Uterus (tissue), 3 donors: ENCODE measurements at regions not wholly inside any gene's neighbourhood (a gene's known extent, or its start where the extent isn't known, plus 50 kb on each side); places are given as distances from the start of the nearest gene placed in this dataset.

Source experiments
- DNase-seq, 2 donors: peaks; one replicate each; pipeline ENCODE4 v3.0.0-alpha.2; 2019 to 2020
- H3K27ac ChIP-seq, 2 donors: fragments of 200-600 bp; sonication (generic); 1 replicate in 1 of 2; 2 replicates in 1 of 2; pipeline ENCODE4 v1.5.1; 2016 to 2018
- H3K27me3 ChIP-seq, 2 donors: fragments of 200-600 bp; sonication (generic); one replicate each; pipeline ENCODE4 v1.5.1; 2018 to 2019; ENCODE audit warnings: control low read depth in 1 of 2
- H3K36me3 ChIP-seq, 2 donors: fragments of 200-600 bp; sonication (generic); one replicate each; pipeline ENCODE4 v1.5.1; 2019; ENCODE audit warnings: control low read depth in 1 of 2
- H3K4me1 ChIP-seq, 2 donors: fragments of 200-600 bp; sonication (generic); one replicate each; pipeline ENCODE4 v1.5.1; 2018 to 2019; ENCODE audit warnings: control low read depth in 1 of 2
- H3K4me3 ChIP-seq, 2 donors: fragments of 200-600 bp; sonication (generic); 1 replicate in 1 of 2; 2 replicates in 1 of 2; pipeline ENCODE4 v1.5.1; 2018 to 2019; ENCODE audit warnings: mild to moderate bottlenecking in 1 of 2
- H3K9me3 ChIP-seq, 2 donors: fragments of 200-600 bp; sonication (generic); one replicate each; pipeline ENCODE4 v1.5.1; 2019; ENCODE audit warnings: control low read depth in 1 of 2
- POLR2A ChIP-seq, 2 donors: fragments of 450-650 bp; IDR thresholded peaks; one replicate each; pipeline ENCODE4 v1.6.1; 2016; ENCODE audit warnings: antibody characterized with exemption in 2 of 2, mild to moderate bottlenecking in 1 of 2, moderate library complexity in 1 of 2
- intact Hi-C: fragments of 100-400 bp; cut with DNase I; formaldehyde crosslinking; loops from one replicate; pipeline ENCODE4 v1.15.1; 2023; ENCODE audit warnings: low total_unique reads
- TF ChIP-seq, protein P1 (sequence below), 4 experiments: fragments of 200-600 bp in 2 of 4; fragments of 450-650 bp in 2 of 4; sonication (generic) in 2 of 4; IDR thresholded peaks; one replicate each; pipeline ENCODE4 v1.5.1; 2016 to 2019; ENCODE audit warnings: antibody characterized with exemption in 4 of 4, mild to moderate bottlenecking in 2 of 4, moderate library complexity in 1 of 4
- donor health status: DM: yes; HTN: yes; CAD: no.

DNA sequence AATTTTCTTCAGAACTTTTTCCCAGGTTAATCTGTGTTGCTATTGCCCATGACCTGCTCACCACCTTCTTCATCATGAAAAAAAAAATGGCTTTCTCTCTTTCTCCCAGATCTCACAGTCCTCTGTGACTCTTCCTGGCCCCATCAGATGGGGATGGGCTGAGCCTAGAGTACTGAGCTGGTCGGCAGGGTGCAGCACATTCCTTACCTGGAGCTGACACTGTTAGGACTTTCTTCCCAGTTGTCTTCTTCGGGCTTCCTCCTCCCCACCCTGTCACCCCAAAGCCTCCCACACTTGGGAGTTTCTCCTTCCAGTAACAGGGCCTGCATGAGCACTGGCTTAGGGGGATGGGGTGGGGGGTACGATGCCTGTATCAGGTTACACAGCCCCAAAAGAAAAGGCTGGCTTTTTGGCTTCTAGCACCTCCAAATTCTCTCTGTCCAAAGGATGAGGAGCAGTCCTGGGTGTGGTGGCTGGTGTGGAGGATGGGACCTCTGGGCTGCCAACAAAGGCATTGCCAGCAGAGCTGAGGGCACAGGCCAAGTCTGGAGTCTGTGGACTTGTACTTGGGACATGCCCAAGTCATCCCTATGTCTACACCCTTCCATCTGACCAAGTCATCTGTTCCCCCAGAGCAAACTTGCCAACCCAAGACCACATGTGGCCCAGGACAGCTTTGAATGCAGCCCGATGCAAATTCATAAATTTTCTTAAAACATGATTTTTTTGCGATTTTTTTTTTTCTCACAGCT is 68.0 kb upstream of the HSPA9 start:
- no peak for DNase-seq
- no peak for TF ChIP-seq POLR2A (IDR thresholded peaks at IDR 0.05)
- TF ChIP-seq, protein P1, sequence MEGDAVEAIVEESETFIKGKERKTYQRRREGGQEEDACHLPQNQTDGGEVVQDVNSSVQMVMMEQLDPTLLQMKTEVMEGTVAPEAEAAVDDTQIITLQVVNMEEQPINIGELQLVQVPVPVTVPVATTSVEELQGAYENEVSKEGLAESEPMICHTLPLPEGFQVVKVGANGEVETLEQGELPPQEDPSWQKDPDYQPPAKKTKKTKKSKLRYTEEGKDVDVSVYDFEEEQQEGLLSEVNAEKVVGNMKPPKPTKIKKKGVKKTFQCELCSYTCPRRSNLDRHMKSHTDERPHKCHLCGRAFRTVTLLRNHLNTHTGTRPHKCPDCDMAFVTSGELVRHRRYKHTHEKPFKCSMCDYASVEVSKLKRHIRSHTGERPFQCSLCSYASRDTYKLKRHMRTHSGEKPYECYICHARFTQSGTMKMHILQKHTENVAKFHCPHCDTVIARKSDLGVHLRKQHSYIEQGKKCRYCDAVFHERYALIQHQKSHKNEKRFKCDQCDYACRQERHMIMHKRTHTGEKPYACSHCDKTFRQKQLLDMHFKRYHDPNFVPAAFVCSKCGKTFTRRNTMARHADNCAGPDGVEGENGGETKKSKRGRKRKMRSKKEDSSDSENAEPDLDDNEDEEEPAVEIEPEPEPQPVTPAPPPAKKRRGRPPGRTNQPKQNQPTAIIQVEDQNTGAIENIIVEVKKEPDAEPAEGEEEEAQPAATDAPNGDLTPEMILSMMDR (IDR thresholded peaks at IDR 0.05), result no peak
- intact Hi-C loops, result no loop called here
- no peaks in the 10 kb centered on the region for H3K9me3 ChIP-seq
- H3K4me1 ChIP-seq, result no peaks in the 10 kb centered on the region
- no peak overlapping the region for H3K4me3 ChIP-seq
- H3K36me3 ChIP-seq, result no peaks in the 10 kb centered on the region
- no peaks in the 10 kb centered on the region for H3K27me3 ChIP-seq
- H3K27ac ChIP-seq, result no peak overlapping the region

DNA sequence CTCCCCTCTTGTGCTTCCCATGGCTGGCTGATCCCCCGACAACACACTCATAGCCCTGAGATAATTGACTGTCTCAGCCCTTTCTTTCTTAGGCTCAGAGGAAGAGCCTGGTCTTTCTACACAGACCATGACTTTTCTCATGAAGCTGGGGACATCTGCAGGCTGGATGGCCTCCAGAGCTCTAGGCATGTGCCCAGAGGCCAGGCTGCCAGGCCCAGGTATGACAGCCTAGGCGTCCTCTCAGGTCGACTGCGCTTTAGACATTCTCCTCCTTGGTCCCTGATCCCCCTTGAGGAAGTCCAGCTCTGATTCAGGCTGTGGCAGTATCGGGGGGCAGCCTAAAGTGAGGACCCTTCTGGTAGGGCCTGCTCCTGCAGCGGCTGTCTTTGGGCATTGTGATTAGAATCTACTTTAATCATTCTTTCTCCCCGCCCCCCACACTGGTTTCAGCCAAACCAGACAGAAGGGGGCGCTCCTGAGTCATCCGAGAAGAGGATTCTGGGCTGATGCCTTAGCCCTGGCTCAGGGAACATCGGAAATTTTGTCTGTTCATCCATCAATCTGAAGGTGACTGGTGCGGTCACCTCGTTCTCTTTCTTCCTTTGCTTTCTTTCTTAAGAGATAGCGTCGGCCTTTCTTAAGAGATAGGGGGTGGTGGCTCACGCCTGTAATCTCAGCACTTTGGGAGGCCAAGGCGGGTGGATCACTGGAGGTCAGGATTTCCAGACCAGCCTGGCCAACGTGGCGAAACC is 66.5 kb upstream of the HSPA9 start:
- DNase-seq, result peak; percentile 30 to 32
- Histone ChIP-seq H3K27me3 (no peaks in the 10 kb centered on the region), H3K27ac (no peak overlapping the region), H3K9me3 (no peaks in the 10 kb centered on the region), H3K4me3 (no peak overlapping the region), H3K4me1 (no peaks in the 10 kb centered on the region), H3K36me3 (no peaks in the 10 kb centered on the region)
- no peak for TF ChIP-seq POLR2A (IDR thresholded peaks at IDR 0.05)
- TF ChIP-seq, protein P1 (IDR thresholded peaks at IDR 0.05), result peak; percentile 29 to 37 (median 33)
- intact Hi-C loops, result no loop called here

DNA sequence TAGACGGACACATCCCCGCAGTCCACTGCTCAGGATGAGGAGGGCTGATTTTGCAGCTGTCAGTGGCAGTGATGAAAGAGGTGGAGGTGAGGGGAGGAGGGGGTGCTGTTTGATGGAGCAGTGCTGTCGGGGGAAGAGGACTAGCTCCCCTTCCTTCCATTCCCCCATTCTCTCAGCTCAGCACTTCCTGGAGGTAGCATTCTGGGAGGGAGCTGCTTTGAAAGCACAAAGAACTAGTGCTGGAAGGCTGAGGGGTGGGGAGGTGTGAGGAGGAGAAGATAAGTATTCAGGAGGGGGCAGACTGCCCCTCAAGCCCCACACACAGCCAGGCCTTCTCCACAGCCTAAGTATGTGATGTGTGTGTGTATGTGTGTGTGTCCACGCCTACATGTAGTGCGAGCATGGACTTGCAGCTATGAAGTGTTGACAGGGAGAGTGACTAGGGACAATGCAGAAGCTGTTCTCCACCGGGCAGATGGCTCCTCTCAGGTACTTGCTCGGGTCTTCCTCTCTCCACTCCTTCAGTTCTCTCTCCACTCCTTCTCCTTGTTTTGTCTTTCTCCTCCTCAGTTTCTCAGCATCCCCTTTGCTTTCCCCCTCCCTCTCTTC is 65.5 kb upstream of the HSPA9 start:
- DNase-seq, result no peak
- intact Hi-C loops, result no loop called here
- Histone ChIP-seq H3K27me3 (no peaks in the 10 kb centered on the region), H3K27ac (no peak overlapping the region), H3K4me3 (no peak overlapping the region), H3K9me3 (no peaks in the 10 kb centered on the region), H3K36me3 (no peaks in the 10 kb centered on the region), H3K4me1 (no peaks in the 10 kb centered on the region)
- TF ChIP-seq, protein P1 (IDR thresholded peaks at IDR 0.05), result no peak

DNA sequence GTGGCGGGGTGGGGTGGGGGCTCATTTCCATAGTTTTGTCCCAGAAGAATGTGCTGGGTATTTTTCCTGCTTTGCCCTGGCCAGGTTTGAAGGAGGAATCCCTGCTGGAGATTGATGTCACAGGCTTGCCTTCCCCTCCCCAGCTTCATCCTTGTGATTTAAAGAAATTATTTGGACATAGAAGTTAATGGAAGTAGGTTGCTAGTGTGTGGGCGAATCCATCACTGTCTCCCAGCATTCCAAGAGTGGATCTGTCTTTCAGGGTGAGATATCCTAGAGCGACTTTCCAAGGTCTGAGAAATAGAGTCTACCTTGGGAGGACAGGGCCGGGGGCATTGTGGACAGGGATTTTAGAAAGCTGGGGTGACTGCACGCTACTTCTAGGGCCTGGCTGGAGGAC is 64.9 kb upstream of the HSPA9 start:
- TF ChIP-seq, protein P1 (IDR thresholded peaks at IDR 0.05), result no peak
- TF ChIP-seq POLR2A (IDR thresholded peaks at IDR 0.05), result no peak
- intact Hi-C loops, result no loop called here
- Histone ChIP-seq H3K4me3 (no peak overlapping the region), H3K36me3 (no peaks in the 10 kb centered on the region), H3K27me3 (no peaks in the 10 kb centered on the region), H3K9me3 (no peaks in the 10 kb centered on the region), H3K4me1 (no peaks in the 10 kb centered on the region), H3K27ac (no peak overlapping the region)
- DNase-seq, result no peak

DNA sequence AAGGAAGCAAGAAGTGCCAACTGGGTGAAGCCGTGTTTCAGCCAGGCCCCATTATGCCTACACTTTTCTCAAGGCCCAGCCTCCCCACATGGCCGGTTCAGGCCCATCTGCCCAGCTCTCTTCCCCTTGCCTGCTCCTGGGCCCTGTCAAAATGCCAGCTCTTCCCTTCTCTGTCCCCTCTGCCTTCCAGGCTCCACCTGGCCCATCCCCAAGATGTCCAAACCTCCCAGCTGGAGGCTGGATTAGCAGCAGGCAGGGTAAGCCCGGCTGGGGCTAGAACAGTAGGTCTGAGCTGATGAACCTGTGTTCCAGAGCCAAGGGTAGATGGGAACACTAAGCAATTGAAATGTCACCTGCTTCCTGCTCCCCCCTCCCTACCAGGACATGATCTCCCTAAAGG is 64.1 kb upstream of the HSPA9 start:
- no peak for DNase-seq

More for the DNA sequence above, 64.1 kb upstream of the HSPA9 start:
- H3K4me3 ChIP-seq, result no peak overlapping the region
- no peaks in the 10 kb centered on the region for H3K36me3 ChIP-seq
- TF ChIP-seq POLR2A (IDR thresholded peaks at IDR 0.05), result no peak
- TF ChIP-seq, protein P1 (IDR thresholded peaks at IDR 0.05), result no peak
- no peaks in the 10 kb centered on the region for H3K4me1 ChIP-seq
- H3K9me3 ChIP-seq, result no peaks in the 10 kb centered on the region
- H3K27ac ChIP-seq, result no peak overlapping the region
- no peaks in the 10 kb centered on the region for H3K27me3 ChIP-seq
- intact Hi-C loops, result no loop called here
